GM13976 (cell line): ENCODE measurements at regions not wholly inside any gene's neighbourhood (a gene's known extent, or its start where the extent isn't known, plus 50 kb on each side); places are given as distances from the start of the nearest gene placed in this dataset.

Source experiments
- DNase-seq: peaks from one replicate; pipeline ENCODE4 v3.0.0; 2012; ENCODE audit warnings: low spot score
- in situ Hi-C: fragments of 300-500 bp; cut with MboI; formaldehyde crosslinking; loops from one replicate; pipeline ENCODE4 v1.12.0; 2022; ENCODE audit warnings: low sequenced_read_pairs, mixed read lengths, inconsistent platforms; ENCODE audit not compliant: unreplicated experiment
- TF ChIP-seq, protein P1 (sequence below): IDR thresholded peaks from 2 replicates; pipeline ENCODE4 v1.5.1; 2012; ENCODE audit warnings: borderline replicate concordance, mild to moderate bottlenecking; ENCODE audit not compliant: insufficient read depth; ENCODE audit errors: extremely low read depth, missing control alignments, control extremely low read depth

GRCh38 chr3:180246688-180247195 is 210.0 kb upstream of the PEX5L start:
- no peak for DNase-seq
- TF ChIP-seq, protein P1, sequence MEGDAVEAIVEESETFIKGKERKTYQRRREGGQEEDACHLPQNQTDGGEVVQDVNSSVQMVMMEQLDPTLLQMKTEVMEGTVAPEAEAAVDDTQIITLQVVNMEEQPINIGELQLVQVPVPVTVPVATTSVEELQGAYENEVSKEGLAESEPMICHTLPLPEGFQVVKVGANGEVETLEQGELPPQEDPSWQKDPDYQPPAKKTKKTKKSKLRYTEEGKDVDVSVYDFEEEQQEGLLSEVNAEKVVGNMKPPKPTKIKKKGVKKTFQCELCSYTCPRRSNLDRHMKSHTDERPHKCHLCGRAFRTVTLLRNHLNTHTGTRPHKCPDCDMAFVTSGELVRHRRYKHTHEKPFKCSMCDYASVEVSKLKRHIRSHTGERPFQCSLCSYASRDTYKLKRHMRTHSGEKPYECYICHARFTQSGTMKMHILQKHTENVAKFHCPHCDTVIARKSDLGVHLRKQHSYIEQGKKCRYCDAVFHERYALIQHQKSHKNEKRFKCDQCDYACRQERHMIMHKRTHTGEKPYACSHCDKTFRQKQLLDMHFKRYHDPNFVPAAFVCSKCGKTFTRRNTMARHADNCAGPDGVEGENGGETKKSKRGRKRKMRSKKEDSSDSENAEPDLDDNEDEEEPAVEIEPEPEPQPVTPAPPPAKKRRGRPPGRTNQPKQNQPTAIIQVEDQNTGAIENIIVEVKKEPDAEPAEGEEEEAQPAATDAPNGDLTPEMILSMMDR = no peak
- in situ Hi-C loops = no loop called here

DNA sequence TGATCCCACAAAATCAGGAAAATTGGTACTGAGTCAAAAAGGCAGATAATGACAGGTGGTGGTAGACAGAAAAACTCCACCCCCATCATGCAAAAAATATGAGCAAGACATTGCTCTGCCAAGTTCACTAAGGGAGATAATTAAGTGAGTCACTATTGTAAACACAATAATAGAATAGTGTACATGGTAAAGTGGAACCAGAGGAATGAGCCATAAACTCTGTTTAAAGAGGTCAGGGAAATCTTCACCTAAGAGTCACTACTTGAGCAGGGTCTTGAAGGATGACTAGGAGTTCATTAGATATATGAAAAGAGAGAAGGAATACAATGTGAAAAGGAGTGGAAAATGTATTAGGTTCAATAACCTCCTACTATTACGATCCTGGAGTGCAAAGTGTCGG is 213.4 kb upstream of the PEX5L start:
- TF ChIP-seq, protein P1 = no peak
- no peak for DNase-seq
- in situ Hi-C loops = no loop called here

DNA sequence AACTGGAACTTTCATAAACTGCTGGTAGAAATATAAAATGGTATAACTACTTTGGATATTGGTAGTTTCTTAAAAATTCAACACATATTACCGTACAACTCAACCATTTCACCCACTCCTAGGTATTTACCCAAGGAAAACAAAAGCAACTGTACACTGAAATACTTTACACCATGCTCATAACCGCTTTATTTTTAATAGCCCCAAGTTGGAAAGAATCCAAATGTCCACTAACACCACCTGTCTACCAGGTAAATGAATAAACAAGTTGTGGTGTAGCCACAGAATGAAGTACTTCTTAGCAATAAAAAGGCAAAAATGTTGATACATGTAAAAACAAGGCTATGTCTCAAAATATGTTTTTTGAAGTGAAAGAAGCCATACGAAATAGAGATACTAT is 215.9 kb upstream of the PEX5L start:
- TF ChIP-seq, protein P1 = no peak
- in situ Hi-C loops = no loop called here

GRCh38 chr3:180253283-180253682 is 216.5 kb upstream of the PEX5L start:
- no peak for DNase-seq
- TF ChIP-seq, protein P1 = no peak
- in situ Hi-C loops = no loop called here

More for the DNA sequence above, 215.9 kb upstream of the PEX5L start:
- no peak for DNase-seq

GRCh38 chr3:180264479-180264878 is 227.7 kb upstream of the PEX5L start:
- TF ChIP-seq, protein P1 = no peak
- in situ Hi-C loops = no loop called here
- no peak for DNase-seq

- DNase-seq = no peak
- TF ChIP-seq, protein P1 = no peak
- in situ Hi-C loops = no loop called here
Measured at GRCh38 chr3:180265551-180265950, 228.8 kb upstream of the PEX5L start.
